ENCODE measurements at regions not wholly inside any gene's neighbourhood (a gene's known extent, or its start where the extent isn't known, plus 50 kb on each side); places are given as distances from the start of the nearest gene placed in this dataset.

GRCh38 chr18:34953212-34953611, 88.0 kb upstream of the MAPRE2 start:
- TF ChIP-seq CTCF (IDR thresholded peaks at IDR 0.05) (no peak), POLR2AphosphoS5 (IDR thresholded peaks at IDR 0.05) (no peak)
